PFSK-1 (cell line): ENCODE measurements at regions not wholly inside any gene's neighbourhood (a gene's known extent, or its start where the extent isn't known, plus 50 kb on each side); places are given as distances from the start of the nearest gene placed in this dataset.

Experiments used
- POLR2AphosphoS5 ChIP-seq: IDR thresholded peaks from 2 replicates; pipeline ENCODE4 v1.6.1; 2012; ENCODE audit warnings: low read depth, mild to moderate bottlenecking, control low read depth, low read length, moderate library complexity
- TF ChIP-seq, protein P1 (sequence below), 2 experiments: IDR thresholded peaks; 2 replicates each; pipeline versions ENCODE4 v1.6.1 to v1.8.0; 2011 to 2012; ENCODE audit warnings: low read depth in 2 of 2, low read length in 2 of 2, control low read depth in 1 of 2, inconsistent platforms in 1 of 2, mild to moderate bottlenecking in 1 of 2, moderate library complexity in 1 of 2; ENCODE audit not compliant: insufficient read depth in 1 of 2

DNA sequence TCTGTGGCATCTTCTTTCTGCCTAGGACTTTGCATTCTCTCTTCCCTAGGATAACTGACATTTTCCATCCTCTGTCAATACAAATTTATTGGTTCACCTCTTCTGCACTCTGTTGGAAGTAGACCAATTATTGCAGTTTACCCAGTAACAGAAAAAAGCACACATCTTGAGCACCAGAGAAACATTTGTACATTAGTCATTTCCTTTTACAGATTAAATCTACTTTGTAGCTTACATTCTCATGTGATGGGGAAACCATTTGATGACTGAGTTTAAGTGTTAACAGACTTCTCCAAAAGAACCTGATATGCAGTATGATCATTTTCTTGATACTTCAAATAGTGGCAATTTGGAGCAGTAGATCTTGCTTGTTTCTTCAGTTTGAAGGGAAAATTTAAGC is 1098.8 kb downstream of the DTWD2 start:
- TF ChIP-seq POLR2AphosphoS5, result no peak
- TF ChIP-seq, protein P1, sequence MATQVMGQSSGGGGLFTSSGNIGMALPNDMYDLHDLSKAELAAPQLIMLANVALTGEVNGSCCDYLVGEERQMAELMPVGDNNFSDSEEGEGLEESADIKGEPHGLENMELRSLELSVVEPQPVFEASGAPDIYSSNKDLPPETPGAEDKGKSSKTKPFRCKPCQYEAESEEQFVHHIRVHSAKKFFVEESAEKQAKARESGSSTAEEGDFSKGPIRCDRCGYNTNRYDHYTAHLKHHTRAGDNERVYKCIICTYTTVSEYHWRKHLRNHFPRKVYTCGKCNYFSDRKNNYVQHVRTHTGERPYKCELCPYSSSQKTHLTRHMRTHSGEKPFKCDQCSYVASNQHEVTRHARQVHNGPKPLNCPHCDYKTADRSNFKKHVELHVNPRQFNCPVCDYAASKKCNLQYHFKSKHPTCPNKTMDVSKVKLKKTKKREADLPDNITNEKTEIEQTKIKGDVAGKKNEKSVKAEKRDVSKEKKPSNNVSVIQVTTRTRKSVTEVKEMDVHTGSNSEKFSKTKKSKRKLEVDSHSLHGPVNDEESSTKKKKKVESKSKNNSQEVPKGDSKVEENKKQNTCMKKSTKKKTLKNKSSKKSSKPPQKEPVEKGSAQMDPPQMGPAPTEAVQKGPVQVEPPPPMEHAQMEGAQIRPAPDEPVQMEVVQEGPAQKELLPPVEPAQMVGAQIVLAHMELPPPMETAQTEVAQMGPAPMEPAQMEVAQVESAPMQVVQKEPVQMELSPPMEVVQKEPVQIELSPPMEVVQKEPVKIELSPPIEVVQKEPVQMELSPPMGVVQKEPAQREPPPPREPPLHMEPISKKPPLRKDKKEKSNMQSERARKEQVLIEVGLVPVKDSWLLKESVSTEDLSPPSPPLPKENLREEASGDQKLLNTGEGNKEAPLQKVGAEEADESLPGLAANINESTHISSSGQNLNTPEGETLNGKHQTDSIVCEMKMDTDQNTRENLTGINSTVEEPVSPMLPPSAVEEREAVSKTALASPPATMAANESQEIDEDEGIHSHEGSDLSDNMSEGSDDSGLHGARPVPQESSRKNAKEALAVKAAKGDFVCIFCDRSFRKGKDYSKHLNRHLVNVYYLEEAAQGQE (IDR thresholded peaks at IDR 0.05; ENCODE audit: insufficient read depth in 1 of 2, low read depth in 2 of 2, low read length in 2 of 2), result no peak
